NOMO-1 (cell line): ENCODE measurements at regions not wholly inside any gene's neighbourhood (a gene's known extent, or its start where the extent isn't known, plus 50 kb on each side); places are given as distances from the start of the nearest gene placed in this dataset.
"Not testable (repeated sequence)": the region's sequence is repeated elsewhere in the genome, so short reads cannot be mapped to it uniquely, and the experiment has no call there.

Experiments used
- DNase-seq, 2 experiments: peaks; one replicate each; lab custom pipeline; 2025; ENCODE audit not compliant: unreplicated experiment in 2 of 2; lab: John Stamatoyannopoulos, UW

- DNase-seq: no peak
Measured at GRCh38 chr6:1162367-1163275, 149.3 kb upstream of the FOXQ1 start.

- DNase-seq: not testable (repeated sequence)
Measured at GRCh38 chr6:1156411-1156810, 155.5 kb upstream of the FOXQ1 start.

- no peak for DNase-seq
Measured at GRCh38 chr6:1153696-1154245, 158.1 kb upstream of the FOXQ1 start.

GRCh38 chr6:1146500-1146899 lies 165.4 kb upstream of the FOXQ1 start:
- no peak for DNase-seq

- DNase-seq: no peak
Measured at GRCh38 chr6:1145768-1146218, 166.1 kb upstream of the FOXQ1 start.

GRCh38 chr6:1144842-1145767 lies 166.8 kb upstream of the FOXQ1 start:
- DNase-seq: no peak

- DNase-seq: no peak
Measured at GRCh38 chr6:1143655-1144054, 168.2 kb upstream of the FOXQ1 start.

- DNase-seq: no peak
Measured at GRCh38 chr6:1139155-1139890, 172.6 kb upstream of the FOXQ1 start.

GRCh38 chr6:1137849-1138248 lies 174.0 kb upstream of the FOXQ1 start:
- no peak for DNase-seq

GRCh38 chr6:1136827-1137226 lies 175.1 kb upstream of the FOXQ1 start:
- no peak for DNase-seq

GRCh38 chr6:1136415-1136774 lies 175.5 kb upstream of the FOXQ1 start:
- no peak for DNase-seq

- no peak for DNase-seq
Measured at GRCh38 chr6:1135726-1136414, 176.0 kb upstream of the FOXQ1 start.

GRCh38 chr6:1131285-1132079 lies 180.4 kb upstream of the FOXQ1 start:
- no peak for DNase-seq

- no peak for DNase-seq
Measured at GRCh38 chr6:1130709-1131108, 181.2 kb upstream of the FOXQ1 start.

- DNase-seq: no peak
Measured at GRCh38 chr6:1129131-1129530, 182.8 kb upstream of the FOXQ1 start.

- no peak for DNase-seq
Measured at GRCh38 chr6:1127597-1128288, 184.2 kb upstream of the FOXQ1 start.

- DNase-seq: no peak
Measured at GRCh38 chr6:1127129-1127528, 184.8 kb upstream of the FOXQ1 start.

GRCh38 chr6:1126036-1126435 lies 185.9 kb upstream of the FOXQ1 start:
- DNase-seq: no peak

- DNase-seq: no peak
Measured at GRCh38 chr6:1125297-1125696, 186.6 kb upstream of the FOXQ1 start.
